AG04449 (cell line): ENCODE measurements at regions not wholly inside any gene's neighbourhood (a gene's known extent, or its start where the extent isn't known, plus 50 kb on each side); places are given as distances from the start of the nearest gene placed in this dataset.

Experiments used
- CTCF ChIA-PET: fragments of 350-600 bp; formaldehyde crosslinking; extraction: SDS; loops from one replicate; lab custom pipeline; 2021; ENCODE audit warnings: antibody characterized with exemption; lab: Yijun Ruan, JAX
- POLR2A ChIA-PET: fragments of 400-600, 350-600 bp; formaldehyde crosslinking; extraction: SDS; loops from one replicate; lab custom pipeline; 2020; ENCODE audit warnings: antibody characterized with exemption, inconsistent platforms; lab: Yijun Ruan, JAX
- DNase-seq: peaks from one replicate; pipeline ENCODE4 v3.0.0-alpha.2; 2010; ENCODE audit warnings: low read depth, low spot score
- H3K4me3 ChIP-seq: 2 replicates; pipeline ENCODE4 v1.5.1; 2011; ENCODE audit warnings: low read depth, mild to moderate bottlenecking, control low read depth, low read length
- TF ChIP-seq, protein P1 (sequence below): IDR thresholded peaks from one replicate; pipeline ENCODE4 v1.5.1; 2011; ENCODE audit warnings: mild to moderate bottlenecking, moderate library complexity, low read length, control low read depth, inconsistent platforms; ENCODE audit not compliant: insufficient read depth; ENCODE audit errors: missing control alignments

- no peak for DNase-seq
- TF ChIP-seq, protein P1, sequence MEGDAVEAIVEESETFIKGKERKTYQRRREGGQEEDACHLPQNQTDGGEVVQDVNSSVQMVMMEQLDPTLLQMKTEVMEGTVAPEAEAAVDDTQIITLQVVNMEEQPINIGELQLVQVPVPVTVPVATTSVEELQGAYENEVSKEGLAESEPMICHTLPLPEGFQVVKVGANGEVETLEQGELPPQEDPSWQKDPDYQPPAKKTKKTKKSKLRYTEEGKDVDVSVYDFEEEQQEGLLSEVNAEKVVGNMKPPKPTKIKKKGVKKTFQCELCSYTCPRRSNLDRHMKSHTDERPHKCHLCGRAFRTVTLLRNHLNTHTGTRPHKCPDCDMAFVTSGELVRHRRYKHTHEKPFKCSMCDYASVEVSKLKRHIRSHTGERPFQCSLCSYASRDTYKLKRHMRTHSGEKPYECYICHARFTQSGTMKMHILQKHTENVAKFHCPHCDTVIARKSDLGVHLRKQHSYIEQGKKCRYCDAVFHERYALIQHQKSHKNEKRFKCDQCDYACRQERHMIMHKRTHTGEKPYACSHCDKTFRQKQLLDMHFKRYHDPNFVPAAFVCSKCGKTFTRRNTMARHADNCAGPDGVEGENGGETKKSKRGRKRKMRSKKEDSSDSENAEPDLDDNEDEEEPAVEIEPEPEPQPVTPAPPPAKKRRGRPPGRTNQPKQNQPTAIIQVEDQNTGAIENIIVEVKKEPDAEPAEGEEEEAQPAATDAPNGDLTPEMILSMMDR: no peak
- H3K4me3 ChIP-seq: no peak overlapping the region
- CTCF ChIA-PET: no interaction called here
- POLR2A ChIA-PET: no interaction called here
Observed at GRCh38 chr19:28636016-28636629, 576.8 kb downstream of the UQCRFS1 start.

DNA sequence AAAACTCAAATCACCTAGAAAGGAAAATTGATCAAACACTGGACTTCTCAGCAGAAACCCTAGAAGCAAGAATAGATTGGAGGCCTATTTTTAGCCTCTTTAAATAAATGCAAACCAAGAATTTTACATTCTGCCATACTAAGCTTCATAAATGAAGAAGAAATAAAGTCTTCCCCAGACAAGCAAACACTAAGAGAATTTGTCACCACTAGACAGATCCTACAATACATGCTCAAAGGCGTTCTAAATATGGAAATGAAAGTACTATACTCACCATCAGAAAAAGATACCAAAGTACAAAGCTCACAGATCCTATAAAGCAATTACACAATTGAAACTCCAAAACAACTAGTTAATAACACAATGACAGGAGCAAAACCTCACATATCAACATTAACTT, 578.1 kb downstream of the UQCRFS1 start:
- CTCF ChIA-PET: interaction anchor here (1.0 to 1.9 kb wide), 3 partner anchors 10 to 168 kb away, joined by 3 to 9 read pairs (median 5); no protein-coding TSS in a partner anchor
- TF ChIP-seq, protein P1: no peak
- no peak for DNase-seq
- POLR2A ChIA-PET: no interaction called here
- H3K4me3 ChIP-seq: no peak overlapping the region

DNA sequence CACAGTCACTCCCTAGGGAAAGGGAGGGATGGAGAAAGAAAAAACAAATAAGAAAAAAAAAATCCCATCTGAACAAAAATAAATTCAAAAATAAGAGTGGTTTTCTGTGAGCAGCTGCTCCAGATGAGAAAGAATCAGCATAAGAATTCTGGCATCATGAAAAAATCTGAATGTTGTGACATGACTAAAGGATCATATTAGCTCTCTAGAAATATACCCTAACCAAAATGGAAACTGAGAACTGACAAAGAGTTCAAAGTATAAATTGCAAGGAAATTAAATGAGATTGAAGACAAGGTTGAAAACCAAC, 579.0 kb downstream of the UQCRFS1 start:
- POLR2A ChIA-PET: no interaction called here
- no peak overlapping the region for H3K4me3 ChIP-seq
- CTCF ChIA-PET: interaction anchor here (0.6 to 1.9 kb wide), 9 partner anchors 11 to 167 kb away, joined by 3 to 9 read pairs (median 3); no protein-coding TSS in a partner anchor
- no peak for DNase-seq
- TF ChIP-seq, protein P1: no peak

GRCh38 chr19:28633319-28634018, 579.5 kb downstream of the UQCRFS1 start:
- no peak for DNase-seq
- ChIA-PET POLR2A (no interaction called here), CTCF (interaction anchor here (0.6 to 1.9 kb wide), 10 partner anchors 11 to 167 kb away, joined by 3 to 9 read pairs (median 4); no protein-coding TSS in a partner anchor)
- H3K4me3 ChIP-seq: no peak overlapping the region
- TF ChIP-seq, protein P1: peak; percentile 68

GRCh38 chr19:28632371-28633080, 580.4 kb downstream of the UQCRFS1 start:
- TF ChIP-seq, protein P1: no peak
- CTCF ChIA-PET: interaction anchor here (1.0 to 1.9 kb wide), 4 partner anchors 11 to 164 kb away, joined by 3 to 9 read pairs (median 4); no protein-coding TSS in a partner anchor
- DNase-seq: no peak
- no peak overlapping the region for H3K4me3 ChIP-seq
- POLR2A ChIA-PET: no interaction called here

GRCh38 chr19:28631961-28632360, 581.0 kb downstream of the UQCRFS1 start:
- ChIA-PET CTCF (interaction anchor here (0.9 kb wide), 1 partner anchor 11 kb away, joined by 5 read pairs; no protein-coding TSS in a partner anchor), POLR2A (no interaction called here)
- H3K4me3 ChIP-seq: no peak overlapping the region
- DNase-seq: no peak
- TF ChIP-seq, protein P1: no peak
